ENCODE measurements at regions not wholly inside any gene's neighbourhood (a gene's known extent, or its start where the extent isn't known, plus 50 kb on each side); places are given as distances from the start of the nearest gene placed in this dataset.
"Not testable (repeated sequence)": the region's sequence is repeated elsewhere in the genome, so short reads cannot be mapped to it uniquely, and the experiment has no call there.

DNA sequence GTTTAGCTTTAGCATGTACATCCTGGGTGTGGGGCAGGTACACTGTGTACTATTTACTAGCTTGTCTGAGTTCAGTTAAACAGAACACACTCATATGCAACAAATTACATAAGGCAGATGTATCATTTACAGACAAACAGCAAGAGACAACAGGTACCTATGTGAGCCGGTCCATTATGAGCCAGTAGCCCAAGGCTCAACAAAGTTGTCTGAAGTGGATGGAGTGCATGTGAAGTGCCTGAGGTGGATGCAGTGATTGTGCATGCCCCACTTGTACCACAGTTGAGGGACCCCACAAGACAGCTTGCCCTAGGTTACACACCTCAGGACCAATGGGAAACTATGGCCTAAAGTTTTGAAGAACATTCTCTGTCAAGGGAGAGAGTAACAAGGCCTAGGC is 677.3 kb upstream of the TPTE start:
- not testable (repeated sequence) for TF ChIP-seq POLR2A (IDR thresholded peaks at IDR 0.05; ENCODE audit: low read length); GATA1 (IDR thresholded peaks at IDR 0.05; ENCODE audit: low read depth, low read length)
